GM12872 (cell line): ENCODE measurements at regions not wholly inside any gene's neighbourhood (a gene's known extent, or its start where the extent isn't known, plus 50 kb on each side); places are given as distances from the start of the nearest gene placed in this dataset.

Experiments
- CTCF ChIP-seq: IDR thresholded peaks from 3 replicates; pipeline ENCODE4 v1.5.1; 2011; ENCODE audit warnings: low read depth, mild to moderate bottlenecking, low read length, moderate library complexity; ENCODE audit not compliant: insufficient read depth

- TF ChIP-seq CTCF = no peak
Measured at GRCh38 chr21:38930066-38930465, 124.3 kb downstream of the ETS2 start.

GRCh38 chr21:38929652-38930051, 123.9 kb downstream of the ETS2 start:
- no peak for TF ChIP-seq CTCF

DNA sequence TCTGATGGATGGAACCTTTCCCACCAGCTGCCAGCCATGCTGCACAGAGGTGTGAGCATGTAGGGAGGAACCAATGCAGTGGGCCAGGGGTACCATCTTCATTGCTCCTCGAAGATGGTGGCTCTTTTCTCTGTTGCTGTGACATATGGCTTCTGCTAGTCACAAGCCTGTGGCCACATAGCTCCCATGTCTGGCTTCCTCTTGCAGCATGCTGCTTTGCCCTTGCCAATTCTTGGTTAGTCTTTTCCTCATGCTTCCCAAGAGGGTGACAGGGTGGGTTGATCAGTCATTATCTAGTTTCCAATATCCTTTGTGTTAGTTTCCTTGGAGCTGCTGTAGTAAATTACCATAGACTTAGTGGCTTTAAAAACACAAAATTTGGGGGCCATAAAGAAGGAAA, 123.4 kb downstream of the ETS2 start:
- TF ChIP-seq CTCF = no peak

DNA sequence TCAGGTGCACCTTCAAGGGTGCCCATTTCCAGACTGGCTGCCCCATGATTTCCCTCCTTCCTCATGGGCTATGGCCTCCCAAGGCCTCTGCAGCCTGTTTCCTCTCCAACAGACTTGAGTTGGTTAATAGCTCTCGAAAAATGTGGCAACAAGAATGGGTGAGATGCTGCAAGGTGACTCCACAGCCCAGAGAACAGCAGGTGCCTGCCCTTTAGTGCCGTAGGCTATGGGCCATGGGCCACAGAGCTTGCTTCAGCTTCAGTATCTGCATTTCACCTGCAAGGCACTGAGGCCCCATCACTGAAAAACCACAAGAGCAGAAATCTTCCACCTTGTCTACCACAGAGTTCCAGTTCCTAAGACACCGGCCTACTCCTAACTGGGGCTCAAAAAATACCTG, 122.0 kb downstream of the ETS2 start:
- TF ChIP-seq CTCF = no peak

- no peak for TF ChIP-seq CTCF
Measured at GRCh38 chr21:38925923-38926322, 120.2 kb downstream of the ETS2 start.

GRCh38 chr21:38925478-38925877, 119.7 kb downstream of the ETS2 start:
- no peak for TF ChIP-seq CTCF

GRCh38 chr21:38924954-38925353, 119.2 kb downstream of the ETS2 start:
- no peak for TF ChIP-seq CTCF

DNA sequence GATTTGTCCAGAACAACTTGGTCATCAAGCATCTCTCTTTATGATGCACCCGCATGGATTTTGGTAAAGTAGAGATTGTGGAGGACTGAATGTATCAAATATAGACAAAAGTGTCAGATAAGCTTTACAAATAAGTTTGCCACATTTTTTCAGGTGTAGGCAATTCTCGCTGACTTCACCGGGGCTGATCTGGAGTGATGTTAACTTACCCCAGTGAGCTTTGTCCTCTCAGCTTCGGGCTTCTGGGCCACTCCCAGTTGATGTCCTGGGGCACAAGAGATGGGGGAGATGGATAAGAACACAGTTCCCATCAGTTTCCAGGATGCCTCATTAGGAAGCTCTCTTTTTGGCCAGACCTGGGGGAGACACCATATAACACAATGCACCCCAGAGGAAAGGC, 117.7 kb downstream of the ETS2 start:
- no peak for TF ChIP-seq CTCF
